AG10803 (cell line): ENCODE measurements at regions not wholly inside any gene's neighbourhood (a gene's known extent, or its start where the extent isn't known, plus 50 kb on each side); places are given as distances from the start of the nearest gene placed in this dataset.
A peak's percentile ranks its signal among the peaks of the same experiment; 100 is the strongest.

ENCODE experiments used
- DNase-seq: peaks from one replicate; pipeline ENCODE4 v3.0.0; 2010; ENCODE audit warnings: low read depth
- H3K4me3 ChIP-seq: 2 replicates; pipeline ENCODE4 v1.5.1; 2011; ENCODE audit warnings: mild to moderate bottlenecking, low read length, control low read depth
- TF ChIP-seq, protein P1 (sequence below): conservative IDR thresholded peaks from 2 replicates; pipeline ENCODE4 v1.5.1; 2011; ENCODE audit warnings: mild to moderate bottlenecking, low read length, control low read depth, inconsistent platforms

DNA sequence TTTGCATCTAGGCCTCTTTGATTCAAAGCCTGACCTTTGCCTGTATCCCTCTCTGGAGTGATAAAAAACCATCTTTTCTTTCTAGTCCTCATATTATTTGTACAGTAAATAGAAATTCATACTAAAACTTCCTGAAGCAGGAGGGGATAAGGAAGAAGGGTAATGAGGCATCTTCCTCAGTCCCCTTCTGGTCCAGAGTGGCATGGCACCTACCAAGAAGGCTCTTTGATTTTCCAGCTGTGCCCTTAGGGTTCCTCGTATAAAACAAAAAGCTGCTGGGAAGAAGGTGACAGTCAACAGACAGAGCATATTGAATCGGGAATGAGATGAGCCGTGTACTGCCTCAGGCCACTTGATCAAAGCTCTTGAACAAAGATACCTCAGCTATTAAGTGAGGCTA is 71.9 kb upstream of the SPDL1 start:
- TF ChIP-seq, protein P1, sequence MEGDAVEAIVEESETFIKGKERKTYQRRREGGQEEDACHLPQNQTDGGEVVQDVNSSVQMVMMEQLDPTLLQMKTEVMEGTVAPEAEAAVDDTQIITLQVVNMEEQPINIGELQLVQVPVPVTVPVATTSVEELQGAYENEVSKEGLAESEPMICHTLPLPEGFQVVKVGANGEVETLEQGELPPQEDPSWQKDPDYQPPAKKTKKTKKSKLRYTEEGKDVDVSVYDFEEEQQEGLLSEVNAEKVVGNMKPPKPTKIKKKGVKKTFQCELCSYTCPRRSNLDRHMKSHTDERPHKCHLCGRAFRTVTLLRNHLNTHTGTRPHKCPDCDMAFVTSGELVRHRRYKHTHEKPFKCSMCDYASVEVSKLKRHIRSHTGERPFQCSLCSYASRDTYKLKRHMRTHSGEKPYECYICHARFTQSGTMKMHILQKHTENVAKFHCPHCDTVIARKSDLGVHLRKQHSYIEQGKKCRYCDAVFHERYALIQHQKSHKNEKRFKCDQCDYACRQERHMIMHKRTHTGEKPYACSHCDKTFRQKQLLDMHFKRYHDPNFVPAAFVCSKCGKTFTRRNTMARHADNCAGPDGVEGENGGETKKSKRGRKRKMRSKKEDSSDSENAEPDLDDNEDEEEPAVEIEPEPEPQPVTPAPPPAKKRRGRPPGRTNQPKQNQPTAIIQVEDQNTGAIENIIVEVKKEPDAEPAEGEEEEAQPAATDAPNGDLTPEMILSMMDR: peak; percentile 24; the same call in 1 of the 2 replicates
- no peak for DNase-seq

DNA sequence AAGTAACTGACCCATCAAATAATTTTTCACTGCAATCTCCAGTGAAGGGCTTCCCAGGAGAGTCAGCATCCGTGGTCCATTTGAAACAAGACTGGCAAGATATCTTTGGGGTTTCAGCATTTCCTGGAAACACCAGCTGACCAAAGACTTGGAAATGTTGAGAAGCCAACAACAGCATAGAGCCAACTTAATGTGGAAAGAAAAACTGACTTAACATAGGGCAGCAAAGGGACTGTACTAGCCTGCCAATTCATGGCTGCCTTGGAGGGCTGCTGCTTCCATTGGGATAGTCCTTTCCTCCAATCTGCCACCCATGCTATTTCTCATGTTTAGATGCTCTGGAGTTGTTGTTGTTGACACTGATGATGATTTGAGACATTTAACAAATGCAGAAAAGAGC is 76.5 kb upstream of the SPDL1 start:
- TF ChIP-seq, protein P1: no peak
- no peak for DNase-seq
- no peak overlapping the region for H3K4me3 ChIP-seq

More for the DNA sequence above, 71.9 kb upstream of the SPDL1 start:
- no peak overlapping the region for H3K4me3 ChIP-seq

DNA sequence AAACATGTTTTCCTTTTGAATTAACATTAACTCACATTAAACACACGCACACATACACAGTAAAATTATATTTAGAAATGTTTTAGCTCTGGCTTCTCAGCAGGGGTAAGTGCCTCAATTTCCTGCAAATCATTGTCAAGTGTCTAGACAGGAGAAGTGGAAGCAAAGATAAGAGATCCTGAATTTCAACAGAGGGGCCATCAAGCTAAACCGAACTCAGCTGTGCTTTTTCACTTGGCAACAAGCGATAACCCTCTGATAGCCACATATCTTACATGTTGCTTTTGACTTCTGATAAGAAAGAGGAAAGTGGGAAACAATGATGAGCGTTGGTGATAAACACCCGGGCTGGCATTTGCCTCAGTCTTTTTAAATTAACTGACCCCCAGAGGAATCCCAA is 79.7 kb upstream of the SPDL1 start:
- TF ChIP-seq, protein P1: no peak
- DNase-seq: no peak

DNA sequence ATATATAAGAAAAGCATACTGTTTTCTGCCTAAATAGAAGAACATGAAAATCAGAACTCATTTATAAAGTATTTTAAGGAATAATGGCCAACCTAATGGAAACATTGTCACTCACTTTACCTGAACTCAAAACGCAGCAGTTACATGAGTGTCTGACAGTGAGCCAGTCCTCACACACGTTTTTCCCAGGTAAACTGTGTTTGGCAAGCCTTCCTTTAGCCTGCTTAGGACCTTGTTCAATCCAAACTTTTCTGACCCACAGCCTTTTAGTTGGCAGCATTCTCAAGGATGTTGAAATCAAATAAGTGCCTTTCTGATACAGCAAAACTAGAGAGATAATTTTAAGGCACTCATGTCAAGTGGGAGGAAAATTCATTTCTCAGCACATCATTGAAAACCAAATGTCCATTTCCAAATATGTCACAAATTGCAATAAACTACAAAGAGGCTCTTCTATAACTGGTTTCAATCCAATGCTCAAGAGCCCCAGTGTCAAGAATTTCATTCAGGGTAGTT is 83.5 kb upstream of the SPDL1 start:
- TF ChIP-seq, protein P1: no peak
- DNase-seq: no peak
- H3K4me3 ChIP-seq: no peak overlapping the region

More for the DNA sequence above, 79.7 kb upstream of the SPDL1 start:
- H3K4me3 ChIP-seq: no peak overlapping the region

DNA sequence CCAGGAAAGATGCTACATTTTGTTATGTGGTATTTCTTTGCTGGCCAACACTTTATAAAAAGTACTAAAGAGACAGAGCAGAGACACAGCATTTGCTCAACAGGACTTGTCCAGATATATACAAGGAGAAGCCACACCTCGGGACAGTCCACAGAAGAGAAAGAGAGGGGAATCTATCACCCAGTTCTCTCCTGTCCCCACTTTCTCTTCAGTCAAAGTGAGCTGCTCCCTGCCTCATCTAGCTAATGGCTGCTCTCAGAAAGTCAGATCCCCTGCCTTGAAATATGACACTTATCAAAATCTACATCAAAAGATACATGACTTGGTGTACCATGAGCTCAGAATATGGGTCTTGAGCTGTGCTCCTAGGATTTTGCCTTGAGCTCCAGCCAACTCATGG is 86.7 kb upstream of the SPDL1 start:
- DNase-seq: no peak
- TF ChIP-seq, protein P1: no peak
- H3K4me3 ChIP-seq: no peak overlapping the region

DNA sequence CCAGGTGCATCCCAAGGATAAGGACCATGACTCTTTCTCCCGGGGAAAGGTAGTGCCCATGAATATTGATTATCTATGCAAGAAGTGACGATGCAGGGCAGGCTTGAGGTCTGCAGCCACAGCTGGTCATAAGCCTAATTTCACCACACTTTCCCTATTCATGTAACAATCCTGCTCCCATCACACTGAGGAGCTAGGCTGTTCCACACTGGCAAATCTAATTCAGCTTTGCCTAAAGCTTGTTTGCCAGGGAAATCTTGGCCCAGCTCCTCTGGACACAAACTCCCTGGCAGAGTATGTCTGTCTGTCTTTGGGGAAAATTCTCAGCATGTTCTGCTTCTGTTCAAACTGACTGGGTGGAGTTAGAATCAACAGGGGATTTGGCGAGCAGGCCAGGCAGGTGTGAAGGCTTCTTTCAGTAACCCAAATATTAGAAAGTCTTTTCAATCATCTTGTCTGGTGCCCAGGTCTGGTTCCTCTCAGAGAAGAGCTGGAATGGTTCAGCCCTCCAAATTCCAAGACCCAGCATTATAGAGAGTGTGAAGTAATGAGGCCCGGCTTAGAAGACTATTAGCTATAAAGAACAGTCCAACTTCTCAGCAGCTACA is 88.5 kb upstream of the SPDL1 start:
- TF ChIP-seq, protein P1: no peak
- no peak overlapping the region for H3K4me3 ChIP-seq
- DNase-seq: peak; percentile 57

DNA sequence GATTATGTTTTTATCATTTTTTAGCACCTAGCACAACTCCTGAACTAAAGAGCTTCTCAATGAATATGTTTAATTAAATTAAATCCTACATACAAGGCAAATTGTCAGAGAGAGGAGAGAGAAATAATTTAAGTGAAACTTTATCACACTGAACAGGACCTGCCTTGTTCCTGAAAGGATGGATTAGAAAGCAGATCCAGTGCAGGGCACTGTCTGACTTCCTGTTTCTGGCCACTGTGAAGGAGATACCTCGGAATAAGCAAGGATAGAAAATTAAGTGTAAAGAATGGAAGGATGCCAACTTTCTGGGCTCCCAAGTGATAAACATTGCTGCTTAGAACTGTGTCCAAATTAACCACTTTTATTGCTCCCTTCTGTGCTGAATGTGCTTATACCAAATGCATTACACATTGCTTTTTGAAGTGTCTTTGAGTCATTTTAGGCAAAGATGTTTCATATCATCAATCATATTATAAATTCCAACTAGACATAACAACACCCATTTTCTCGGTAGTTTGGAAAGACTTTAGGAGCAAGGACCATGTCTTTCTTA is 89.1 kb upstream of the SPDL1 start:
- peak; percentile 48 for DNase-seq
- H3K4me3 ChIP-seq: no peak overlapping the region
- TF ChIP-seq, protein P1: no peak
